ENCODE measurements at regions not wholly inside any gene's neighbourhood (a gene's known extent, or its start where the extent isn't known, plus 50 kb on each side); places are given as distances from the start of the nearest gene placed in this dataset.

DNA sequence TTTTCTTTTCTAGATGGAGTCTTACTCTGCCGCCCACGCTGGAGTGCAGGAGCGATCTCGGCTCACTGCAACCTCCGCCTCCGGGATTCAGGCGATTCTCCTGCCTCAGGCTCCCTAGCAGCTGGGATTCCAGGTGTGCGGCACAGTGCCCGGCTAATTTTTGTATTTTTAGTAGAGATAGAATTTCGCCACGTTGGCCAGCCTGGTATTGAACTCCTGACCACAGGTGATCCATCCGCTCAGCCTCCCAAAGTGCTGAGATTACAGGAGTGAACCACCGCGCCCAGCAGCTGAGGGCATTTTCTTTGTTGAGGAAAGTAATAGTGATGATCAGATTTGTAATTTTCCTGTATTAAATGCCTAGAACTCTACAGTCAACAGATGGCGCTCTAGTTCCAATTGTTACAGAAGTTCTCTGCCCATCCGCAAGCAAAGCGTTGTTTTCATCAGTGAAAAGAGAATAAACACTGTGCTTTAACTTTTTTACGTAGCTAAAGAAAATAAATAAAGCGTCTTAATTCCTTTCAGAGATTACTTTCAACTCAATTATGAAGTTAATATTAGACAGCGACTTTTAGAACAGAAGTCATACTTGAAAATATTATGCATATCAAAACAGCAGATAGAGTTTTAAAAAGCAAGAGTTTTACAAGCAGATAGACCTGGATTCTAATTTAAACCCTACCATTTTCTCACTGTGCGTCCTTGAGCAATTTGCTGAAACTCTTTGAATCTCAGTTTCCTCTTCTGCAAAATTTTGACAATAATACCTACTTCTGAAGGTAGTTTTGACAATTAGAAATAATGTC lies 335.1 kb downstream of the DUSP6 start:
- DNase-seq (ENCODE audit: low read depth in 3 of 3): peak in 1 of 3 donors; percentile 41

DNA sequence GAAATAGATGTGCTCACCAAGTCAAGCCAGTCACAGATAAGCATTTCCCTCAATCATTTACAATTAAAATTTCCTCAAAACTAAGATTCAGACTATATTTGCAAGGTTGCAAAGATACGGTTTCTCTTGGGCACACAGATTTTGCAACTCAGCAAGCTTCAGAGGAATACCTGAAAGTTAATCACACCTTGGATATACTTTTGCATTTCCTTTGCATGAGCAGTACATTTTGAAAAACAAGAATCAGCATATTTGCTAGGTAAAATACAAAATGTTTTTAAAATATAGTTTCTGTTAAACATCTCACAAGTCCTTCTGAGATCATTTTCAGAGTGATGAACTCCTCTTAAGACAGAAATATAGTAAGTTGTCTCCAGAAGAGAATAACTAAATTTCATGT lies 336.9 kb downstream of the DUSP6 start:
- no peak for DNase-seq (ENCODE audit: low read depth in 3 of 3)

DNA sequence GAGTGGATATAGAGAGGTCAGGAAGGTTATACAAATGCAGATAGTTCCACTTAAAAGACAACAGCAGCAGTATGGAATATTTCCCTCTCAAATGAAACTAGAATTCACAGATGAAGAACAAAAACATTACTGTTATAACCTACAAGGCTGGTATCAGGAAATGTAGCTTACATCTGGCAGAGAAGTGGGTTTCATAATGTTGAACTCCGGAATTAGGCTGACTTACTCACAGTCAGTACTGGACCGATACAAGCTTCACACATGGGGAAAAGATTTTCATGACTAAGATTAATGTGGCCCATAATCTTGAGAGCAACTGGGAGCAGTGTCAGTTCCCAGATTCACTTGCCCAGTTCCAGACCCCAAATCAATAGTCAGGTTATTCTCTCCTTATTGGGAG lies 353.9 kb downstream of the DUSP6 start:
- DNase-seq (ENCODE audit: low read depth in 3 of 3): no peak

DNA sequence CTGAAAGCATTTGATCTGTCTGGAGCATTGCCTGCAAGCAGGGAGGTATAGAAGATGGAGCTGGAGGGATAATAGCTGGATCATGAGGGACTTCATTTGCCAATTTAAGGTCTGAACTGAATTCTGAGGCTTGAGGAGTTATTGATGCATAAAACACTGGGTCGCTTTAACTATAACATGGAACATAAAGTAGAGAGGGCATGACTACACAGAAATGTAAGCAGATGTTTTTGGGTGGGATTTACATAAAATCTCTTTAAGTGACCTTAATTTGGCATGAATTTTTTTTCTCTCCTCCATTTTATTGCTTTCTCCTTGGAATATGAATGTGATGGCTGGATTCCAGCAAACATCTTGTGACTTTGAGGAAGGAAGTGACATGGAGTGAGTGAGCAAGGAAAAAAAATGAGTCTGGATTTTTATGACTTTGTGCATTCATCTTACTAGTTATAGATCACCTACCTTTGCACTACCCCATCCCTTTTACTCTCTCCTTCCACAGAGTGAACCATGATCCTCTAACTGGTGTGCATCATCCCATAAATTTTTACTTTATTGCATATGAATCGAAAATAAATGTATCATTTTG lies 356.0 kb downstream of the DUSP6 start:
- no peak for DNase-seq (ENCODE audit: low read depth in 3 of 3)

DNA sequence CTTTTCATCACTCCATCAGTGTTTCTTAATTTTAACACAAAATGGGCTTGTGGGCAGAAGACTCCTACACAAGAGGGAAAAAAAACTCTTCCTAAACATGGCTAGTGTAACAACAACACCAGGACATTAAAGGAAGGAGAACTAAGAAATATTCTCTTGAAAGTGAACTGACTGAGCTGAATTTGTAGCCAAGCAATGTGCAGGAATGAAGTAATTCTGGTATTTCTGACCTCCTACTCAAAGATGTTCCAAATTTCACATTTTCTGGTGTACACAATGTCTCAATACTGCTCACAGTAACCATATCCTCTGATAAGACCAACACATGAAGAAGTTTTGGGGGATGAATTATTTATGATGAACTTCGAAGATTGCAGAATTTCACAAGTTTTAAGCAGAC lies 357.3 kb downstream of the DUSP6 start:
- no peak for DNase-seq (ENCODE audit: low read depth in 3 of 3)

DNA sequence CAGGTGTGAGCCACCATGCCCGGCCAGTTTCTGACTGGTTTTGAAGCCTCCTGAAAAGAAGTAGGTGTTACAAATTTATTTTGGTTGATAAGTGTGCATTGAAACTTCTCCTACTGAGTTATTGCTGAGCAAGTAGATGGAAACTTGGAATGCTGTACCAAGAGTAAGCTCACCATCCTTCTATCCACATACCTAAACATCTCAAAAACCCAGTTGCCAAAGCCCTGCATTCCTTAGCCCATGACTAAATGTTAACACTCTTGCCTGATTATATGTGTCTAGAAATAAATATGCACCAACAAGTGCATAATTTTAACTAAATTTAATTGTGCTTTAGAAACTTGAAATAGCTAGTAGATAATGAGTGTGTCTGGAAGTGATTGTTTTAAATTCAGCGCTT lies 357.8 kb downstream of the DUSP6 start:
- DNase-seq (ENCODE audit: low read depth in 3 of 3): no peak

DNA sequence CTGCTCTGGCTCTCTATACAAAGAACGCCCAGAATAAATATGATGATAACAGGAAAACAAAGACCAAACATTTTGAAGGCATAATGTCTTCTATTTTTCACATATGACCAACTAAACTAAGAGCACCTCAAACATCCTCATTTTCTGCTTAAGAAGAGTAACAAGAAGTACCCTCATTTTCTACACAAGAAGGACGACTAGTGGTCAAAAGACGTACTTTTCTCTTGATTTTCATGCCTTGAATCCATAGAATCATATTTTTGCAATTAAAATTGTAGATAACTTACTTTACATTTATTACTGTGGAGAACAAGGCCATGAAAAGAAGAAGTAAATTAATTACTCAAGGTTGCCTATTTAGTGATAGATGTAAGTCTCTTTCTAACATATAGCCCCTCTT lies 358.6 kb downstream of the DUSP6 start:
- no peak for DNase-seq (ENCODE audit: low read depth in 3 of 3)

DNA sequence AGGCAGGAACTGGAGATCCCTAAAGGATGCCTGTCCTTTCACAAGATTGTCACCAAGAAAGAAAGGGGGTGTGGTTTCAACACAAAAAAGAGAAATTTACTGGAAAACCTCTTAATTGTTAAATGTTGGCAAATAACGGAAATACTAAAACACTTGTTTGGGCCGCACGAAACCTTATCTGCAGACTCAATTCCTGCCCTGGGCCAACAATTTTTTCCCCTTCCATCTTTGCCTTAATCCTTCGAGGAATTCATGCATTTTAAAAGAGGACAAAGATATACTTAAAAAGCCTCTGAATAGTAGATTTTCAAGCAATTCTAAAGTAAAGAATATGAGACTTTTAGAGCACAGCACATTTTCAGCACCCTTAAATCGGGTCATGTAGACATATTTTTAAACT lies 366.2 kb downstream of the DUSP6 start:
- no peak for DNase-seq (ENCODE audit: low read depth in 3 of 3)

DNA sequence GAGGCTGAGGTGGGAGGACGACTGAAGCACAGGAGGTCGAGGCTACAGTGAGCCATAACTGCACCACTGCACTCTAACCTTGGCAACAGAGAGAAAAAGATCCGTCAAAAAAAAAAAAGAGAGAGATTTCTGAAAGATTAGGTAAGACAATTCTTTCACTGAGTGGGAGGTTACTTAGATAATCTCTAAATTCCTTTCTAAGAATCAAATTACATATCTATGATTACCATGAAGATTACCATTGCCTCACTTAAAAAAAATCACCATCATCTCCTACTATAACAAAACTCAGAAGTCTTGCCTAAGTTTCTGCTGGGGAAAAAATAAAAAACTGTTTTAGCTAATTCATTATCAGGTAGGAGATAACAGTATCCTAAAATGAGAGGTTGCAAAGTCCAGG lies 366.7 kb downstream of the DUSP6 start:
- DNase-seq (ENCODE audit: low read depth in 3 of 3): no peak

DNA sequence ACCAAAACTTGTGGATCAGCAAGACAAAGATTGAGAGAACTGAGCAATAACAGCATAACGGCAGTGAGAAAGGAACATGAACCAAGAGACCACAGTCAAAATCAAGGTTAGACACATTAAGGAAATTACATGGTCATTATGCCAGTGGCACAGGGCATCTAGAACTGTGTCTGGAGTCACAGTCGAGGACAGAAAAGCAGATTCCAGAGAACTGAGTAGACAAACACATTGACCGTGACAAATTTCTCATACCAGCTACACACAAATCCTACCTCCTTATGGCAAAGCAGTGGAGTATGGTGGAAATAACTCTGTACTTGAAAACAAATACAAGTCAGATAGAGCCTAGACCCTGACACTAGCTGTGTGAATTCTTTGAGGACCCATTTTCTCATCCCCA lies 367.3 kb downstream of the DUSP6 start:
- DNase-seq (ENCODE audit: low read depth in 3 of 3): no peak

GRCh38 chr12:88982694-88983093 lies 369.6 kb downstream of the DUSP6 start:
- DNase-seq (ENCODE audit: low read depth in 3 of 3): no peak

- no peak for DNase-seq (ENCODE audit: low read depth in 3 of 3)
Measured at GRCh38 chr12:88977115-88977514, 375.2 kb downstream of the DUSP6 start.

GRCh38 chr12:88973998-88974397 lies 378.3 kb downstream of the DUSP6 start:
- no peak for DNase-seq (ENCODE audit: low read depth in 3 of 3)

GRCh38 chr12:88970740-88971139 lies 381.6 kb downstream of the DUSP6 start:
- DNase-seq (ENCODE audit: low read depth in 3 of 3): no peak

GRCh38 chr12:88969127-88969526 lies 383.2 kb downstream of the DUSP6 start:
- DNase-seq (ENCODE audit: low read depth in 3 of 3): no peak

GRCh38 chr12:88960213-88960878 lies 380.1 kb upstream of the KITLG start:
- no peak for DNase-seq (ENCODE audit: low read depth in 3 of 3)

DNA sequence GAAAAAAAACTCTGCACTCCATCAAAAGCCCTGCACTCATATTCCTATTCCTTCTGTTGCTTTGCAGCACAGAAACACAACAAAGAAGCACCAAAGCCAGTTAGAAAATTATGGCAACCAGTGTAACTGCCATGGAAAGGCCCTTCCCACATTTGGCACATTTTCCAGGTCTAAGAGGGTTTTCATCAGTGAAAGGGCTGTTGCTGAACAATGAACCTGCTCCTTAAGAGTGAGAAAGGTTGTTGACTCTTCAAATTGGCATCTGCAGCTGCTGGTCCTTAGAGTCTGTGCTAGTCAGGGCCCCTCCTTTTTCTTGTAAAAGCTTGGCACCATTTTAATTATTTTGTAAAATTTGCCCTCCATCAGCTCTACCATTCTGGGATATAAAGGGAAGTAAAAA lies 378.7 kb upstream of the KITLG start:
- DNase-seq (ENCODE audit: low read depth in 3 of 3): no peak

- DNase-seq (ENCODE audit: low read depth in 3 of 3): no peak
Measured at GRCh38 chr12:88958153-88958552, 377.9 kb upstream of the KITLG start.

DNA sequence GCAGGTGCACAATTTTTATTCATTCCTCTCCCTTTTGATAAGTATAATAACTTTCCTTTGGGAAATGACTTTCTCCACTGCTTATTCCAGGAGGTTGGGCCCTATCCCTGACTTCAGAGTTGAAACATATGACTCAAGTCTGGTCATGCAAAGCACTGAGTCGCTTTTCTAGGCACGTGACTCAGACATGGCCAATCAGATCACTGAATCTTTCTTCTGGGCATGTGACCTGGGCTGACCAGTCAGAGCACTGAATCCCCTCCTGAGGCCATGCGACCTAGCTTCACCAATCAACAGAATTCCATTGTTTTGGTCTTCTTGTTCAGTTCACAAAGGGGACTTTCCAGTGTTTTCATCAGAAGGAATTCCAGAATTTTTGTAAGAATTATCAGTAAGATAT lies 377.1 kb upstream of the KITLG start:
- DNase-seq (ENCODE audit: low read depth in 3 of 3): no peak

- DNase-seq (ENCODE audit: low read depth in 3 of 3): no peak
Measured at GRCh38 chr12:88955531-88955930, 375.3 kb upstream of the KITLG start.

DNA sequence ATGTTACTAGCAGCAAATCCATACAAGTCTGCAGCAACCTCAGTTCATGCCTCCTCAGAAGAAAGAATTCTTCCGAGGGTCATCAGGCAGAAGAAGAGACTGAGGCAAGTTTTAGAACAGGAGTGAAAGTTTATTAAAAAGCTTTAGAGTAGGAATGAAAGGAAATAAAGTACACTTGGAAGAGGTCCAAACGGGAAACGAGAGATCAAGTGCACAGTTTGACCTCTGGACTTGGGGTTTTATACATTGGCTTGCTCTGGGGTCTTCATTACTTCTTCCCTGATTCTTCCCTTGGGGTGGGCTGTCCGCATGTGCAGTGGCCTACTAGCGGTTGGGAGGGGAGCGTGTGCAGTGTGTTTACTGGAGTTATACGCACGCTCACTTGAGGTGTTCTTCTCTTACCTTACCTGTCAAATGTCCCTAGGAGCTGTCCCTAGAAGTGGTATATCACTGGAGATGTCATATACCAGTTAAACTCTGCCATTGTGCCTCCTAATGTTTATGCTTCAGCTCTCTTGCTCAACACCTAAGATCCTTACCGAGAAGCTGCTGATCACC lies 372.8 kb upstream of the KITLG start:
- no peak for DNase-seq (ENCODE audit: low read depth in 3 of 3)

DNA sequence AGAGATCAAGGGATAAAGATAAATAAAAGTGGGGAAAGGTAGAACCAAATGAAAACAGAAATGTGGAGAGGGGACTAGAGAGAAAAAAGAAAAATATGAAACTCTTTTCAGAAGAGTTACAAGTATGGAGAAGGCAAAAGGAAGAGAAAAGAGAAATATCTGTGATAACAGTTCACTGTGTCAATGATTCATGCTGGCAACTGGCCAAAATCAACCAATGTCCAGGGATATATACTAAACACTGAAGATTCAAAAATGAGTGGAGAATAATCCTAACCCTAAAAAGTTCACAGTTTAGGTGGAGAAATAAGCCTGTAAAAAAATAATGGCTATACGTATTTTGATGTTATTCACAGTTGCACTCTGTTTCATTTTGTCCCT lies 372.3 kb upstream of the KITLG start:
- DNase-seq (ENCODE audit: low read depth in 3 of 3): no peak
